Calu3 (cell line): ENCODE measurements at regions not wholly inside any gene's neighbourhood (a gene's known extent, or its start where the extent isn't known, plus 50 kb on each side); places are given as distances from the start of the nearest gene placed in this dataset.

Experiments used
- BruUV-seq: library from RNA; stranded (reverse); fragments of 400-500 nt; replicated peaks from 2 replicates; lab custom pipeline; 2021; lab: Mats Ljungman, UMichigan
- CTCF ChIA-PET: fragments of 300-600 bp; sonication (Branson Sonifier 250); formaldehyde crosslinking; loops from one replicate; lab custom pipeline; 2022; ENCODE audit warnings: antibody characterized with exemption; lab: Charles Lee
- DNase-seq: peaks from one replicate; pipeline ENCODE4 v3.0.0; 2022
- H3K27ac Mint-ChIP-seq: one replicate; pipeline ENCODE4 v1.8.0; 2022; ENCODE audit warnings: mixed read lengths; ENCODE audit not compliant: unreplicated experiment
- H3K27me3 Mint-ChIP-seq: one replicate; pipeline ENCODE4 v1.8.0; 2022; ENCODE audit warnings: mixed read lengths; ENCODE audit not compliant: unreplicated experiment
- H3K36me3 Mint-ChIP-seq: one replicate; pipeline ENCODE4 v1.8.0; 2022; ENCODE audit warnings: mild to moderate bottlenecking, moderate library complexity, mixed read lengths; ENCODE audit not compliant: insufficient read depth, unreplicated experiment
- H3K4me1 Mint-ChIP-seq: one replicate; pipeline ENCODE4 v1.8.0; 2022; ENCODE audit warnings: mild to moderate bottlenecking, low read depth, mixed read lengths; ENCODE audit not compliant: unreplicated experiment
- H3K4me3 Mint-ChIP-seq: one replicate; pipeline ENCODE4 v1.8.0; 2022; ENCODE audit warnings: mild to moderate bottlenecking, low read depth, moderate library complexity, mixed read lengths; ENCODE audit not compliant: unreplicated experiment
- H3K9me3 Mint-ChIP-seq: one replicate; pipeline ENCODE4 v1.8.0; 2022; ENCODE audit warnings: low read depth, mixed read lengths; ENCODE audit not compliant: unreplicated experiment
- intact Hi-C: fragments of 100-400 bp; cut with micrococcal nuclease; formaldehyde crosslinking; loops from one replicate; pipeline ENCODE4 v1.10.0; 2022; ENCODE audit not compliant: unreplicated experiment
- TF ChIP-seq, protein P1 (sequence below): fragments of 200-600 bp; IDR thresholded peaks from one replicate; pipeline ENCODE4 v1.8.0; 2022; ENCODE audit warnings: antibody characterized with exemption; ENCODE audit not compliant: unreplicated experiment

DNA sequence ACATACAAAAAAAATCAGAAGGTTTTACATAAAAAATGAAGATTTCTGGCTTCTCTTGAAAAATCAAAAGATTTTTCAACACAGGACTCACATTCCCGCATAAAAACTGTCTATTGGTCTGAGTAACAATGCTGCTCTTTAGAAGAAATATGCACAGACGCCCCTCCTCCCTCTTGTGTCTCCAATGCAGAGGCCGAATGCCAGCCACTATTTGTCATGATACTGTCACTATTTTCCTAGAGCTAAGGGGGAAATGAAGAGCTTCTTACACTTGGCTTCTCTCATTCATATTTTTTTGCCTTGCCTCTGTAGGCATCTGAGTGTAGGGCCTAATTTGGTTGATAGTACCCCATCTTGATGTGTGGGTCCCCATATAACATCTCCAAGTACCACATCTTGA is 98.0 kb downstream of the BBS10 start:
- Mint-ChIP-seq H3K36me3 (no peaks in the 10 kb centered on the region), H3K4me1 (no peaks in the 10 kb centered on the region), H3K27ac (no peak overlapping the region), H3K4me3 (no peak overlapping the region), H3K27me3 (no peaks in the 10 kb centered on the region), H3K9me3 (no peaks in the 10 kb centered on the region)
- DNase-seq, result no peak
- TF ChIP-seq, protein P1, sequence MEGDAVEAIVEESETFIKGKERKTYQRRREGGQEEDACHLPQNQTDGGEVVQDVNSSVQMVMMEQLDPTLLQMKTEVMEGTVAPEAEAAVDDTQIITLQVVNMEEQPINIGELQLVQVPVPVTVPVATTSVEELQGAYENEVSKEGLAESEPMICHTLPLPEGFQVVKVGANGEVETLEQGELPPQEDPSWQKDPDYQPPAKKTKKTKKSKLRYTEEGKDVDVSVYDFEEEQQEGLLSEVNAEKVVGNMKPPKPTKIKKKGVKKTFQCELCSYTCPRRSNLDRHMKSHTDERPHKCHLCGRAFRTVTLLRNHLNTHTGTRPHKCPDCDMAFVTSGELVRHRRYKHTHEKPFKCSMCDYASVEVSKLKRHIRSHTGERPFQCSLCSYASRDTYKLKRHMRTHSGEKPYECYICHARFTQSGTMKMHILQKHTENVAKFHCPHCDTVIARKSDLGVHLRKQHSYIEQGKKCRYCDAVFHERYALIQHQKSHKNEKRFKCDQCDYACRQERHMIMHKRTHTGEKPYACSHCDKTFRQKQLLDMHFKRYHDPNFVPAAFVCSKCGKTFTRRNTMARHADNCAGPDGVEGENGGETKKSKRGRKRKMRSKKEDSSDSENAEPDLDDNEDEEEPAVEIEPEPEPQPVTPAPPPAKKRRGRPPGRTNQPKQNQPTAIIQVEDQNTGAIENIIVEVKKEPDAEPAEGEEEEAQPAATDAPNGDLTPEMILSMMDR, result no peak
- no TSS peak for BruUV-seq
- intact Hi-C loops, result no loop called here
- CTCF ChIA-PET, result no interaction called here

DNA sequence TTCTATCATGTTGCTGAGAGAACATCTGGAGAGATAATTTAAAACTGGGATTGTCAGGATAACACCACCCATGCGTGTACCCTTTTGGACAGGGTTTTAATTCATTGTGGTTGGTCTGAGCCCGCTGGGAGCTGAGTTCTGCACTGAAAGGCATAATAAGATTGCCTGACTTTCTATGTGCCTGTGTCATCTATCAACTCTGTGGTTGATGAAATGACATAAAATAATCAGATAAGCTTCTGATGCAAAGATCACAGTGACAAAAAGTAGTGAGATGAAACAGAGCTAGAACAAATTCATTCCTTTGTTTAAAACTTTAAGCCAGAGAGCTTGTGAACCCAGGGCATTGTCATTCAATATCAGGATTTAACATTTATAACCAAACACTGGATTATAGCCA is 98.7 kb downstream of the BBS10 start:
- no TSS peak for BruUV-seq
- Mint-ChIP-seq H3K4me1 (no peaks in the 10 kb centered on the region), H3K27me3 (no peaks in the 10 kb centered on the region), H3K9me3 (no peaks in the 10 kb centered on the region), H3K27ac (no peak overlapping the region), H3K36me3 (no peaks in the 10 kb centered on the region), H3K4me3 (no peak overlapping the region)
- intact Hi-C loops, result no loop called here
- CTCF ChIA-PET, result interaction anchor here (0.6 kb wide), 1 partner anchor 254 kb away, joined by 5 read pairs; no protein-coding TSS in a partner anchor
- TF ChIP-seq, protein P1, result no peak
- DNase-seq, result no peak

DNA sequence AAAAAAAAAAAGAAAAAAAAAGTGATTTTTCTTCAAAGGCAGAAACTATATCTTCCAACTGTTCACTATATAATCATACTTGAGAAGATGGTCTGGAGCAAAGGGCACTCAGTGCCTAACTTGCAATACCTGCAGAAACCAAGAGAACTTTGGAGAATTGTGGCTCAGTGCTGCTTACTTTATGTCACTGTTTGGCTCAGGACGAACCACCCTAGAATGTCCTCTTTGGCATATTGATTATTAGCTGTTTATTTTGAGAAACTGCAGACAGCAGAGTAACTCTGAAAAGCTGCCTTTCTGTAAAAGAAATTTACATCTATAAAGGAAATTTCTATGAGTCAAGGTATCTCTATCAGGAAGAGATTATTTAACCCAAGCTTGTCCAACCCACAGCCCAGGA is 100.2 kb downstream of the BBS10 start:
- no TSS peak for BruUV-seq
- Mint-ChIP-seq H3K27me3 (no peaks in the 10 kb centered on the region), H3K4me1 (no peaks in the 10 kb centered on the region), H3K36me3 (no peaks in the 10 kb centered on the region), H3K4me3 (no peak overlapping the region), H3K27ac (no peak overlapping the region), H3K9me3 (no peaks in the 10 kb centered on the region)
- DNase-seq, result no peak
- TF ChIP-seq, protein P1, result no peak
- intact Hi-C loops, result no loop called here
- CTCF ChIA-PET, result no interaction called here

DNA sequence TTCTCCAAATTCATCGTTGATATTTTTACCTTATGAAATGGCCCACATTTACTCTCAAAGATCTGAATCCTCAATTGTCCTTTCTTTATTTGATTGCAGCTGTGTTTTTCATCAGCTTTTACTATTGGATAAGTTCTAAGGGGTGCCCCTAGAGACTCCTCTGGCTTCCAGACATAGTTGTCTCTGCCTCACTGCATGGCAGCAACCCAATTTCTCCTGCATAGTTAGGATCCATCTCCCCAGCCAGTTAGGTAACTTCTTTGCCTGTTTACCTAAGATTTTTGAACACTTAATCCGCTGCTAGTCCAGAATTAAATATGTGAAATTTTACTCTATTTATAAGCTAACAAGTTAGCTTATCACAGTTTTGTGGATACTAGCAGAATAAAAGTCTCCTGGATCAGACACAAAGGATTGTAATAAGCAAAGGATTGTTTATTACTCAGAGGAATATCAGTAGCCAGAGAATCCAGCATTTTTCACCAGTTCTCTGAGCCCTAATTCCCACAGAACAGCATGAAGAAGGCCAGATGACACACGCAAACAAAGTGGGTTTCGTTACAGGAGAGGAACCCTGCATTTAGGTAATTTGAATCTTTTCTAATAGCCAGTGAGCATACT is 101.1 kb downstream of the BBS10 start:
- H3K4me3 Mint-ChIP-seq, result no peak overlapping the region
- H3K4me1 Mint-ChIP-seq, result no peaks in the 10 kb centered on the region
- H3K27me3 Mint-ChIP-seq, result no peaks in the 10 kb centered on the region
- H3K36me3 Mint-ChIP-seq, result no peaks in the 10 kb centered on the region
- H3K9me3 Mint-ChIP-seq, result no peaks in the 10 kb centered on the region
- CTCF ChIA-PET, result interaction anchor here (0.7 kb wide), 1 partner anchor 549 kb away, joined by 3 read pairs; no protein-coding TSS in a partner anchor
- TF ChIP-seq, protein P1, result no peak
- no TSS peak for BruUV-seq
- intact Hi-C loops, result no loop called here
- H3K27ac Mint-ChIP-seq, result no peak overlapping the region
- DNase-seq, result no peak
